ENCODE measurements at regions not wholly inside any gene's neighbourhood (a gene's known extent, or its start where the extent isn't known, plus 50 kb on each side); places are given as distances from the start of the nearest gene placed in this dataset.

GRCh38 chr3:59106085-59106648 is 56.3 kb upstream of the CFAP20DC start:
- Histone ChIP-seq H3K9me2 (ENCODE audit: insufficient read depth) (no peaks in the 10 kb centered on the region), H3K36me3 (ENCODE audit: low read depth) (no peaks in the 10 kb centered on the region), H3K27me3 (ENCODE audit: insufficient read depth, low read depth) (no peaks in the 10 kb centered on the region), H3K79me2 (ENCODE audit: low read depth) (no peaks in the 10 kb centered on the region), H3K9me3 (ENCODE audit: insufficient read depth, low read depth) (no peaks in the 10 kb centered on the region), H2AFZ (no peak overlapping the region), H3K4me1 (replicated peaks; ENCODE audit: insufficient read depth) (peaks cover 12% of the 10 kb centered on the region), H3K4me3 (no peak overlapping the region), H3K4me2 (no peak overlapping the region), H3F3A (ENCODE audit: insufficient read depth, low read depth) (0 out of 2 replicates have a peak, but pooled peaks cover 2% of the 10 kb centered on the region), H3K27ac (no peak overlapping the region), H4K20me1 (ENCODE audit: insufficient read depth) (no peaks in the 10 kb centered on the region)
- CTCF ChIA-PET, result no interaction called here
- BruUV-seq (replicated peaks), result no TSS peak
- DNase-seq, result no peak
- intact Hi-C loops (cut with micrococcal nuclease; ENCODE audit: unreplicated experiment), result no loop called here
- POLR2A ChIA-PET (ENCODE audit: unreplicated experiment), result no interaction called here
- TF ChIP-seq EZH2 (IDR thresholded peaks at IDR 0.05; ENCODE audit: low read depth) (no peak), CTCF (conservative IDR thresholded peaks at IDR 0.05) (no peak)

GRCh38 chr3:59103552-59103951 is 53.7 kb upstream of the CFAP20DC start:
- no peaks in the 10 kb centered on the region for H3K27me3 ChIP-seq (ENCODE audit: insufficient read depth, low read depth)
- no peaks in the 10 kb centered on the region for H3K79me2 ChIP-seq (ENCODE audit: low read depth)
- BruUV-seq (replicated peaks), result no TSS peak
- no peaks in the 10 kb centered on the region for H3K36me3 ChIP-seq (ENCODE audit: low read depth)
- POLR2A ChIA-PET (ENCODE audit: unreplicated experiment), result no interaction called here
- H3K9me2 ChIP-seq (ENCODE audit: insufficient read depth), result no peaks in the 10 kb centered on the region
- 0 out of 2 replicates have a peak, but pooled peaks cover 3% of the 10 kb centered on the region for H3F3A ChIP-seq (ENCODE audit: insufficient read depth, low read depth)
- intact Hi-C loops (cut with micrococcal nuclease; ENCODE audit: unreplicated experiment), result no loop called here
- peaks cover 18% of the 10 kb centered on the region for H3K4me1 ChIP-seq (replicated peaks; ENCODE audit: insufficient read depth)
- H3K9me3 ChIP-seq (ENCODE audit: insufficient read depth, low read depth), result no peaks in the 10 kb centered on the region
- CTCF ChIA-PET, result no interaction called here
- H3K27ac ChIP-seq, result no peak overlapping the region
- DNase-seq, result no peak
- no peaks in the 10 kb centered on the region for H4K20me1 ChIP-seq (ENCODE audit: insufficient read depth)
- no peak overlapping the region for H3K4me3 ChIP-seq
- no peak overlapping the region for H3K4me2 ChIP-seq
- H2AFZ ChIP-seq, result no peak overlapping the region
- TF ChIP-seq CTCF (conservative IDR thresholded peaks at IDR 0.05), result no peak
- no peak for TF ChIP-seq EZH2 (IDR thresholded peaks at IDR 0.05; ENCODE audit: low read depth)

- ChIA-PET CTCF (interaction anchor here (0.6 kb wide), 1 partner anchor 105 kb away, joined by 3 read pairs; no protein-coding TSS in a partner anchor), POLR2A (ENCODE audit: unreplicated experiment) (no interaction called here)
- H4K20me1 ChIP-seq (ENCODE audit: insufficient read depth), result no peaks in the 10 kb centered on the region
- BruUV-seq (replicated peaks), result no TSS peak
- TF ChIP-seq EZH2 (IDR thresholded peaks at IDR 0.05; ENCODE audit: low read depth) (no peak), CTCF (conservative IDR thresholded peaks at IDR 0.05) (no peak)
- no peaks in the 10 kb centered on the region for H3K27me3 ChIP-seq (ENCODE audit: insufficient read depth, low read depth)
- H2AFZ ChIP-seq, result no peak overlapping the region
- H3K4me3 ChIP-seq, result no peak overlapping the region
- DNase-seq, result peak; percentile 55 to 77
- H3K4me1 ChIP-seq (replicated peaks; ENCODE audit: insufficient read depth), result peaks cover 18% of the 10 kb centered on the region
- H3K9me2 ChIP-seq (ENCODE audit: insufficient read depth), result no peaks in the 10 kb centered on the region
- H3F3A ChIP-seq (ENCODE audit: insufficient read depth, low read depth), result 0 out of 2 replicates have a peak, but pooled peaks cover 3% of the 10 kb centered on the region
- H3K27ac ChIP-seq, result peak overlapping the region; percentile 50
- H3K79me2 ChIP-seq (ENCODE audit: low read depth), result no peaks in the 10 kb centered on the region
- H3K36me3 ChIP-seq (ENCODE audit: low read depth), result no peaks in the 10 kb centered on the region
- intact Hi-C loops (cut with micrococcal nuclease; ENCODE audit: unreplicated experiment), result no loop called here
- no peaks in the 10 kb centered on the region for H3K9me3 ChIP-seq (ENCODE audit: insufficient read depth, low read depth)
- 0 out of 2 replicates have a peak overlapping the region, but pooled peaks have one; percentile 64 for H3K4me2 ChIP-seq
Observed at GRCh38 chr3:59101231-59101736, 51.5 kb upstream of the CFAP20DC start.

Measured in PC-9 (cell line).